Left lung (tissue), 4 donors: ENCODE measurements at regions not wholly inside any gene's neighbourhood (a gene's known extent, or its start where the extent isn't known, plus 50 kb on each side); places are given as distances from the start of the nearest gene placed in this dataset.

Experiments
- ATAC-seq: fragments of 200-7000 bp; cut with Tn5 transposase; one replicate; pipeline ENCODE4 v1.9.1; 2020; ENCODE audit warnings: moderate library complexity
- DNase-seq, 4 donors: peaks; one replicate each; pipeline ENCODE4 v3.0.0-alpha.2; 2013 to 2020
- H3K27ac ChIP-seq, 2 donors: fragments of 200-600 bp; sonication (generic) in 1 of 2; one replicate each; pipeline versions ENCODE4 v1.5.0 to v1.8.0; 2020 to 2021
- H3K27me3 ChIP-seq, 2 donors: fragments of 200-600 bp; sonication (generic) in 1 of 2; one replicate each; pipeline versions ENCODE4 v1.5.0 to v1.8.0; 2020 to 2021
- H3K36me3 ChIP-seq, 2 donors: fragments of 200-600 bp; sonication (generic) in 1 of 2; one replicate each; pipeline versions ENCODE4 v1.5.0 to v1.8.0; 2020 to 2021
- H3K4me1 ChIP-seq, 2 donors: fragments of 200-600 bp; one replicate each; pipeline ENCODE4 v1.8.0; 2021
- H3K4me3 ChIP-seq, 2 donors: fragments of 200-600 bp; sonication (generic) in 1 of 2; one replicate each; pipeline versions ENCODE4 v1.5.0 to v1.8.0; 2020 to 2021; ENCODE audit warnings: mild to moderate bottlenecking in 1 of 2
- H3K9me3 ChIP-seq, 2 donors: fragments of 200-600 bp; sonication (generic) in 1 of 2; one replicate each; pipeline versions ENCODE4 v1.5.0 to v1.8.0; 2020 to 2021
- CTCF ChIP-seq, 2 donors: fragments of 200-600 bp; sonication (generic) in 1 of 2; IDR thresholded peaks; one replicate each; pipeline versions ENCODE4 v1.5.0 to v1.8.0; 2021; ENCODE audit warnings: antibody characterized with exemption in 2 of 2
- intact Hi-C, 2 donors: fragments of 100-400 bp; cut with DNase I; formaldehyde crosslinking; loops; one replicate each; pipeline versions ENCODE4 v1.11.2 to v1.14.2; 2022
- donor health status: DM: no; HTN: yes; CAD: no.
- donor health status: DM: no; HTN: no; CAD: no.

GRCh38 chr5:104367978-104368377 lies 805.4 kb upstream of the NUDT12 start:
- DNase-seq (no peak), ATAC-seq (no peak)
- intact Hi-C loops = no loop called here
- Histone ChIP-seq H3K36me3 (no peaks in the 10 kb centered on the region), H3K27ac (no peak overlapping the region), H3K4me1 (no peaks in the 10 kb centered on the region), H3K9me3 (peaks cover 0 to 5% of the 10 kb centered on the region in 2 donors), H3K4me3 (no peak overlapping the region), H3K27me3 (no peaks in the 10 kb centered on the region)
- TF ChIP-seq CTCF (IDR thresholded peaks at IDR 0.05) = no peak

DNA sequence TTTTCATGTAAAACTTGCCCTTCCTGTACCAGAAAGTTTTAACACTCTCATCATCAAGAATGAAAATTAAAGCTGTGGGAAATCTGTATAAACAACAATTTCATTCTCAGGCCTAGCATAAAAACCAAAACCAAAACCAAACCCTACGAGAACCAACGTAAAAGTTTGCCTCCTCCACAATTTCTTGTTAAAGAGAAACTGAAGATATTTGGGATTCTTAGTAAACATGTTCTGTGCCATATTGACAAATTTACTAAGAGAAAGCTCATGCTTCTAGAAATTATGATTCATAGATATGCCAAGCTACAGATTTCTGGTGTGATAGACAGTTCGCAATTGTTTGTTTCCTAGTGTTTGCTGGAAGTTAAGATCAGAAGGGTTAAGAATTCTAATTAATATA lies 801.0 kb upstream of the NUDT12 start:
- TF ChIP-seq CTCF (IDR thresholded peaks at IDR 0.05) = no peak
- no peak for ATAC-seq
- no peak overlapping the region for H3K27ac ChIP-seq
- DNase-seq = no peak
- peaks cover 0 to 5% of the 10 kb centered on the region in 2 donors for H3K9me3 ChIP-seq
- H3K4me3 ChIP-seq = no peak overlapping the region
- no peaks in the 10 kb centered on the region for H3K4me1 ChIP-seq
- intact Hi-C loops = no loop called here
- no peaks in the 10 kb centered on the region for H3K36me3 ChIP-seq
- H3K27me3 ChIP-seq = no peaks in the 10 kb centered on the region

- intact Hi-C loops = no loop called here
Measured at GRCh38 chr5:104361932-104362331, 799.3 kb upstream of the NUDT12 start.

DNA sequence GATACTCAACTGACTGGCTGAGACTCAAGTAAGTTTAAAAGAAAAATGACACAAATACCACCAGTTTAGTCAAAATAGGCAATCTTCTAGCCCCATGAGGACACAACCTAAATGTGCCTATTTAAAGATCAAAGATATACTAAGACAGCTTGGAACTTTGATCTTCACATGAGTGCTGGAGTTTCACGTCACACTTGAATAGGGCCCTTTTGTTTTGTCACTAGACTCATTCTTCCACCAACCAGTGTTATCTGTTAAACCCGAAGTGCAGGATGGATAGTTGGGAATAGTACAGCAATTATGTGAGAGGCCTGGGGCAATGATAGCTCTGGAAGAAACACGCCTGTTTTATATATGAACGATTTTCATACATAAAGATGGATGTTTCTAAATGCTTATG lies 792.8 kb upstream of the NUDT12 start:
- Histone ChIP-seq H3K9me3 (no peaks in the 10 kb centered on the region), H3K36me3 (no peaks in the 10 kb centered on the region), H3K4me1 (no peaks in the 10 kb centered on the region), H3K27me3 (no peaks in the 10 kb centered on the region), H3K4me3 (no peak overlapping the region), H3K27ac (no peak overlapping the region)
- intact Hi-C loops = no loop called here
- ATAC-seq (no peak), DNase-seq (no peak)
- no peak for TF ChIP-seq CTCF (IDR thresholded peaks at IDR 0.05)

More at GRCh38 chr5:104361932-104362331, 799.3 kb upstream of the NUDT12 start:
- H3K9me3 ChIP-seq = peaks cover 0 to 5% of the 10 kb centered on the region in 2 donors
- no peaks in the 10 kb centered on the region for H3K27me3 ChIP-seq
- no peak overlapping the region for H3K27ac ChIP-seq
- ATAC-seq (no peak), DNase-seq (no peak)
- no peak for TF ChIP-seq CTCF (IDR thresholded peaks at IDR 0.05)
- H3K4me3 ChIP-seq = no peak overlapping the region
- no peaks in the 10 kb centered on the region for H3K36me3 ChIP-seq
- H3K4me1 ChIP-seq = no peaks in the 10 kb centered on the region

DNA sequence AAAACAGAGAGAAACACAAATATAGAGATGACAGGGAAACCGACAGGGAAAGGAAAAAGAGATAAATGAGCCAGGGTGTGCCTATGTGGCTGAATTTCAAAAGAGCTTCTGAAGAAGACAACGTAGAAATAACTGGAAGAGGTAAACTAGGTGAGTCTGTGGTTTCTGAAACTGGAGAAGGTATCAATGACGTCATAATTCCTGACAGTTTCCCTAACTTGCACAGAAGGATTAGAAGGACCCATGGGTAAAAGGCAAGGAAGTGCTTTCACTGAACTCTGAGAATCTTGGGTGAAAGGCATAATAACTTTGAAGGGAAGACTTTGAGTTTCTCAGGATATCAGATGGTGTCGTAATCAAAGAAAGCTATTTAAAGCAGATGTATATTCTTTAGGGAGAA lies 790.8 kb upstream of the NUDT12 start:
- TF ChIP-seq CTCF (IDR thresholded peaks at IDR 0.05) = no peak
- Histone ChIP-seq H3K27ac (no peak overlapping the region), H3K36me3 (no peaks in the 10 kb centered on the region), H3K4me3 (no peak overlapping the region), H3K27me3 (no peaks in the 10 kb centered on the region), H3K9me3 (no peaks in the 10 kb centered on the region), H3K4me1 (no peaks in the 10 kb centered on the region)
- no peak for ATAC-seq
- DNase-seq = no peak
- intact Hi-C loops = no loop called here
